SK-N-SH (cell line): ENCODE measurements at regions not wholly inside any gene's neighbourhood (a gene's known extent, or its start where the extent isn't known, plus 50 kb on each side); places are given as distances from the start of the nearest gene placed in this dataset.

Experiments
- EP300 ChIP-seq, 2 experiments: IDR thresholded peaks; 2 replicates each; pipeline versions ENCODE4 v1.4.0 to v1.6.1; 2012; ENCODE audit warnings: borderline replicate concordance in 1 of 2, low read depth in 1 of 2, low read length in 1 of 2
- EZH2phosphoT487 ChIP-seq: fragments of 200-600 bp; sonication (generic); IDR thresholded peaks from 2 replicates; pipeline ENCODE4 v1.6.1; 2017; ENCODE audit warnings: low read depth, mixed run types, mild to moderate bottlenecking, antibody characterized with exemption, moderate library complexity, borderline replicate concordance
- JUND ChIP-seq: IDR thresholded peaks from 2 replicates; pipeline ENCODE4 v1.4.0; 2012
- MAX ChIP-seq: IDR thresholded peaks from 2 replicates; pipeline ENCODE4 v1.4.0; 2012; ENCODE audit warnings: low read depth
- NFIC ChIP-seq: IDR thresholded peaks from 2 replicates; pipeline ENCODE4 v1.4.0; 2012; ENCODE audit warnings: borderline replicate concordance
- POLR2AphosphoS5 ChIP-seq: IDR thresholded peaks from 2 replicates; pipeline ENCODE4 v1.6.1; 2012; ENCODE audit warnings: low read depth, low read length
- RAD21 ChIP-seq: IDR thresholded peaks from 2 replicates; pipeline ENCODE4 v1.6.1; 2012; ENCODE audit warnings: mild to moderate bottlenecking, low read length
- RXRA ChIP-seq: IDR thresholded peaks from 2 replicates; pipeline ENCODE4 v1.4.0; 2012; ENCODE audit warnings: low read depth, mild to moderate bottlenecking, borderline replicate concordance
- SIN3A ChIP-seq: IDR thresholded peaks from 2 replicates; pipeline ENCODE4 v1.6.1; 2012; ENCODE audit warnings: low read depth, mild to moderate bottlenecking, low read length, moderate library complexity, borderline replicate concordance
- TF ChIP-seq, protein P1 (sequence below): fragments of 200-600 bp; sonication (generic); IDR thresholded peaks from 2 replicates; pipeline ENCODE4 v1.6.1; 2017; ENCODE audit warnings: antibody characterized with exemption, mild to moderate bottlenecking, moderate library complexity
- TF ChIP-seq, protein P2 (sequence below): IDR thresholded peaks from 2 replicates; pipeline ENCODE4 v1.4.0; 2012; ENCODE audit warnings: low read depth, borderline replicate concordance

- TF ChIP-seq JUND (no peak), MAX (no peak), EZH2phosphoT487 (no peak), SIN3A (no peak), RAD21 (no peak), RXRA (no peak), EP300 (IDR thresholded peaks at IDR 0.05; ENCODE audit: borderline replicate concordance in 1 of 2, low read depth in 1 of 2, low read length in 1 of 2) (no peak), POLR2AphosphoS5 (no peak), NFIC (no peak)
- TF ChIP-seq, protein P1, sequence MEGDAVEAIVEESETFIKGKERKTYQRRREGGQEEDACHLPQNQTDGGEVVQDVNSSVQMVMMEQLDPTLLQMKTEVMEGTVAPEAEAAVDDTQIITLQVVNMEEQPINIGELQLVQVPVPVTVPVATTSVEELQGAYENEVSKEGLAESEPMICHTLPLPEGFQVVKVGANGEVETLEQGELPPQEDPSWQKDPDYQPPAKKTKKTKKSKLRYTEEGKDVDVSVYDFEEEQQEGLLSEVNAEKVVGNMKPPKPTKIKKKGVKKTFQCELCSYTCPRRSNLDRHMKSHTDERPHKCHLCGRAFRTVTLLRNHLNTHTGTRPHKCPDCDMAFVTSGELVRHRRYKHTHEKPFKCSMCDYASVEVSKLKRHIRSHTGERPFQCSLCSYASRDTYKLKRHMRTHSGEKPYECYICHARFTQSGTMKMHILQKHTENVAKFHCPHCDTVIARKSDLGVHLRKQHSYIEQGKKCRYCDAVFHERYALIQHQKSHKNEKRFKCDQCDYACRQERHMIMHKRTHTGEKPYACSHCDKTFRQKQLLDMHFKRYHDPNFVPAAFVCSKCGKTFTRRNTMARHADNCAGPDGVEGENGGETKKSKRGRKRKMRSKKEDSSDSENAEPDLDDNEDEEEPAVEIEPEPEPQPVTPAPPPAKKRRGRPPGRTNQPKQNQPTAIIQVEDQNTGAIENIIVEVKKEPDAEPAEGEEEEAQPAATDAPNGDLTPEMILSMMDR: no peak
- TF ChIP-seq, protein P2, sequence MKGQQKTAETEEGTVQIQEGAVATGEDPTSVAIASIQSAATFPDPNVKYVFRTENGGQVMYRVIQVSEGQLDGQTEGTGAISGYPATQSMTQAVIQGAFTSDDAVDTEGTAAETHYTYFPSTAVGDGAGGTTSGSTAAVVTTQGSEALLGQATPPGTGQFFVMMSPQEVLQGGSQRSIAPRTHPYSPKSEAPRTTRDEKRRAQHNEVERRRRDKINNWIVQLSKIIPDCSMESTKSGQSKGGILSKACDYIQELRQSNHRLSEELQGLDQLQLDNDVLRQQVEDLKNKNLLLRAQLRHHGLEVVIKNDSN: no peak
Observed at GRCh38 chr1:219536038-219536437, 76.9 kb downstream of the ZC3H11B start.
